ENCODE measurements at regions not wholly inside any gene's neighbourhood (a gene's known extent, or its start where the extent isn't known, plus 50 kb on each side); places are given as distances from the start of the nearest gene placed in this dataset.

GRCh38 chr3:137468446-137468845 lies 295.7 kb upstream of the SOX14 start:
- no peak for TF ChIP-seq CTCF (IDR thresholded peaks at IDR 0.05; ENCODE audit: insufficient read depth, low read length, missing control alignments)
- no peak overlapping the region for H3K4me3 ChIP-seq (ENCODE audit: low read depth, low read length)
- no peak for DNase-seq (ENCODE audit: low read depth, low spot score)
- CTCF ChIA-PET, result no interaction called here
- POLR2A ChIA-PET, result no interaction called here

- no peak overlapping the region for H3K4me3 ChIP-seq (ENCODE audit: low read depth, low read length)
- ChIA-PET POLR2A (no interaction called here), CTCF (no interaction called here)
- TF ChIP-seq CTCF (IDR thresholded peaks at IDR 0.05; ENCODE audit: insufficient read depth, low read length, missing control alignments), result no peak
- DNase-seq (ENCODE audit: low read depth, low spot score), result no peak
These were observed 294.9 kb upstream of the SOX14 start for GRCh38 chr3:137469263-137469662.

GRCh38 chr3:137471130-137471529 lies 293.0 kb upstream of the SOX14 start:
- DNase-seq (ENCODE audit: low read depth, low spot score), result no peak
- no peak for TF ChIP-seq CTCF (IDR thresholded peaks at IDR 0.05; ENCODE audit: insufficient read depth, low read length, missing control alignments)
- ChIA-PET POLR2A (no interaction called here), CTCF (interaction anchor here (0.6 kb wide), 1 partner anchor 51 kb away, joined by 4 read pairs; no protein-coding TSS in a partner anchor)
- no peak overlapping the region for H3K4me3 ChIP-seq (ENCODE audit: low read depth, low read length)

- no peak for TF ChIP-seq CTCF (IDR thresholded peaks at IDR 0.05; ENCODE audit: insufficient read depth, low read length, missing control alignments)
- no peak for DNase-seq (ENCODE audit: low read depth, low spot score)
- ChIA-PET CTCF (interaction anchor here (0.6 kb wide), 1 partner anchor 51 kb away, joined by 4 read pairs; no protein-coding TSS in a partner anchor), POLR2A (no interaction called here)
- no peak overlapping the region for H3K4me3 ChIP-seq (ENCODE audit: low read depth, low read length)
These were observed 292.4 kb upstream of the SOX14 start for GRCh38 chr3:137471558-137472204.

- POLR2A ChIA-PET, result no interaction called here
- CTCF ChIA-PET, result no interaction called here
- DNase-seq (ENCODE audit: low read depth, low spot score), result no peak
- no peak overlapping the region for H3K4me3 ChIP-seq (ENCODE audit: low read depth, low read length)
- no peak for TF ChIP-seq CTCF (IDR thresholded peaks at IDR 0.05; ENCODE audit: insufficient read depth, low read length, missing control alignments)
These were observed 286.5 kb upstream of the SOX14 start for GRCh38 chr3:137477614-137478013.

GRCh38 chr3:137509354-137510045 lies 254.6 kb upstream of the SOX14 start:
- H3K4me3 ChIP-seq (ENCODE audit: low read depth, low read length), result no peak overlapping the region
- CTCF ChIA-PET, result no interaction called here
- DNase-seq (ENCODE audit: low read depth, low spot score), result no peak
- TF ChIP-seq CTCF (IDR thresholded peaks at IDR 0.05; ENCODE audit: insufficient read depth, low read length, missing control alignments), result no peak
- POLR2A ChIA-PET, result no interaction called here
